ENCODE measurements at regions not wholly inside any gene's neighbourhood (a gene's known extent, or its start where the extent isn't known, plus 50 kb on each side); places are given as distances from the start of the nearest gene placed in this dataset.

GRCh38 chr1:58317086-58317485, 229.4 kb downstream of the OMA1 start:
- H3K36me3 ChIP-seq (ENCODE audit: control insufficient read depth, insufficient read depth, low read length) = no peaks in the 10 kb centered on the region
- H3K27me3 ChIP-seq (ENCODE audit: control insufficient read depth in 2 of 2, insufficient read depth in 2 of 2, low read length in 2 of 2) = no peaks in the 10 kb centered on the region
- no peaks in the 10 kb centered on the region for H4K20me1 ChIP-seq (replicated peaks; ENCODE audit: control insufficient read depth, insufficient read depth, low read length)
- H3K9me1 ChIP-seq (ENCODE audit: control insufficient read depth, insufficient read depth, low read length) = no peaks in the 10 kb centered on the region
- no peaks in the 10 kb centered on the region for H3K79me2 ChIP-seq (ENCODE audit: control insufficient read depth, insufficient read depth, low read length)
- BruUV-seq (replicated peaks) = no TSS peak
- CTCF ChIA-PET (ENCODE audit: low intra/inter-chr PET ratio) = no interaction called here
- no peak for ATAC-seq
- POLR2A ChIA-PET = no interaction called here
- no peak overlapping the region for H3K9ac ChIP-seq (ENCODE audit: insufficient read depth in 1 of 2, low read depth in 2 of 2, low read length in 2 of 2)
- FAIRE-seq = no peak
- H2AFZ ChIP-seq (ENCODE audit: low read depth, low read length) = no peak overlapping the region
- H3K4me2 ChIP-seq (ENCODE audit: insufficient read depth, low read length) = no peak overlapping the region
- H3K4me3 ChIP-seq = no peak overlapping the region
- WGBS (ENCODE audit: insufficient coverage, low coverage, missing lambda C conversion rate) = 0% methylated on average over 2 of the region's 2 CpGs
- no peaks in the 10 kb centered on the region for H3K4me1 ChIP-seq (replicated peaks in 1 of 2; ENCODE audit: control insufficient read depth in 2 of 2, insufficient read depth in 2 of 2, low read length in 2 of 2)
- H3K27ac ChIP-seq (ENCODE audit: extremely low read depth, low read depth, low read length) = no peak overlapping the region
- TF ChIP-seq ZSCAN29 (IDR thresholded peaks at IDR 0.05) (no peak), ZNF134 (CRISPR knock-in tag; conservative IDR thresholded peaks at IDR 0.05) (0 out of 2 replicates have a peak, but pooled peaks have one; percentile 50)
- H3K9me3 ChIP-seq (replicated peaks; ENCODE audit: control insufficient read depth, insufficient read depth, low read depth, low read length) = no peaks in the 10 kb centered on the region
- DNase-seq (ENCODE audit: extremely low read depth in 1 of 4, low spot score in 3 of 4) = no peak
- in situ Hi-C loops (cut with MboI) = no loop called here
- intact Hi-C loops (cut with micrococcal nuclease) = no loop called here

GRCh38 chr1:58316141-58316540, 230.4 kb downstream of the OMA1 start:
- no peak for FAIRE-seq
- Histone ChIP-seq H3K9me3 (replicated peaks; ENCODE audit: control insufficient read depth, insufficient read depth, low read depth, low read length) (no peaks in the 10 kb centered on the region), H3K36me3 (ENCODE audit: control insufficient read depth, insufficient read depth, low read length) (no peaks in the 10 kb centered on the region), H3K4me3 (no peak overlapping the region), H3K9ac (ENCODE audit: insufficient read depth in 1 of 2, low read depth in 2 of 2, low read length in 2 of 2) (no peak overlapping the region), H3K4me2 (ENCODE audit: insufficient read depth, low read length) (no peak overlapping the region), H3K27me3 (ENCODE audit: control insufficient read depth in 2 of 2, insufficient read depth in 2 of 2, low read length in 2 of 2) (no peaks in the 10 kb centered on the region), H3K4me1 (replicated peaks in 1 of 2; ENCODE audit: control insufficient read depth in 2 of 2, insufficient read depth in 2 of 2, low read length in 2 of 2) (no peaks in the 10 kb centered on the region), H3K9me1 (ENCODE audit: control insufficient read depth, insufficient read depth, low read length) (no peaks in the 10 kb centered on the region), H4K20me1 (replicated peaks; ENCODE audit: control insufficient read depth, insufficient read depth, low read length) (no peaks in the 10 kb centered on the region), H2AFZ (ENCODE audit: low read depth, low read length) (no peak overlapping the region), H3K79me2 (ENCODE audit: control insufficient read depth, insufficient read depth, low read length) (no peaks in the 10 kb centered on the region), H3K27ac (ENCODE audit: extremely low read depth, low read depth, low read length) (no peak overlapping the region)
- no peak for ATAC-seq
- no TSS peak for BruUV-seq (replicated peaks)
- intact Hi-C loops (cut with micrococcal nuclease) = no loop called here
- ChIA-PET CTCF (ENCODE audit: low intra/inter-chr PET ratio) (no interaction called here), POLR2A (interaction anchor here (1.1 kb wide), 1 partner anchor 13 kb away, joined by 4 read pairs; no protein-coding TSS in a partner anchor)
- TF ChIP-seq HNRNPUL1 (IDR thresholded peaks at IDR 0.05; ENCODE audit: low read length) (no peak), ZNF518B (CRISPR knock-in tag; IDR thresholded peaks at IDR 0.05) (no peak)
- in situ Hi-C loops (cut with MboI) = no loop called here
- DNase-seq (ENCODE audit: extremely low read depth in 1 of 4, low spot score in 3 of 4) = no peak

All from K562 (cell line).